ENCODE measurements at regions not wholly inside any gene's neighbourhood (a gene's known extent, or its start where the extent isn't known, plus 50 kb on each side); places are given as distances from the start of the nearest gene placed in this dataset.

DNA sequence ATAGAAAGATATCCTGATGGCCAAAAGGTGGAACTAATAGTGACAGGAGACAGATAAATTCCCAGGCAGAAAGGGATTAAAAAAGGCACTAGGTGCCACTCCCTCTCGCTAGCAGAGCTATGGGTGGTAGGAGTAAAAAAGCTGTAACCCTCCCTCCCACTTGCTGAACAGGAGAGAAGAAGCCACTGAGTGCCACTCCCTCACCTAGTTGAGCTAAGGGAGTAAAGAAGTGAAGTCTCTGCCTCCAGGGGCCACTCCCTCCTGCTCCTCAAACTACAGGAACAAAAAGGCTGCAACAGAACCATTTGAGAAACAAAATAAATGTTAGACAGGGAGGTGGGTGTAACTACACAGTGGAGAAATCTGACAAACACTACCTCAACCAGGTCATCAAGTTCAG is 276.2 kb upstream of the EPHA6 start:
- TF ChIP-seq, protein P1, sequence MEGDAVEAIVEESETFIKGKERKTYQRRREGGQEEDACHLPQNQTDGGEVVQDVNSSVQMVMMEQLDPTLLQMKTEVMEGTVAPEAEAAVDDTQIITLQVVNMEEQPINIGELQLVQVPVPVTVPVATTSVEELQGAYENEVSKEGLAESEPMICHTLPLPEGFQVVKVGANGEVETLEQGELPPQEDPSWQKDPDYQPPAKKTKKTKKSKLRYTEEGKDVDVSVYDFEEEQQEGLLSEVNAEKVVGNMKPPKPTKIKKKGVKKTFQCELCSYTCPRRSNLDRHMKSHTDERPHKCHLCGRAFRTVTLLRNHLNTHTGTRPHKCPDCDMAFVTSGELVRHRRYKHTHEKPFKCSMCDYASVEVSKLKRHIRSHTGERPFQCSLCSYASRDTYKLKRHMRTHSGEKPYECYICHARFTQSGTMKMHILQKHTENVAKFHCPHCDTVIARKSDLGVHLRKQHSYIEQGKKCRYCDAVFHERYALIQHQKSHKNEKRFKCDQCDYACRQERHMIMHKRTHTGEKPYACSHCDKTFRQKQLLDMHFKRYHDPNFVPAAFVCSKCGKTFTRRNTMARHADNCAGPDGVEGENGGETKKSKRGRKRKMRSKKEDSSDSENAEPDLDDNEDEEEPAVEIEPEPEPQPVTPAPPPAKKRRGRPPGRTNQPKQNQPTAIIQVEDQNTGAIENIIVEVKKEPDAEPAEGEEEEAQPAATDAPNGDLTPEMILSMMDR (IDR thresholded peaks at IDR 0.05) = no peak
- TF ChIP-seq EP300 (IDR thresholded peaks at IDR 0.05; ENCODE audit: low read depth) (no peak), POLR2A (IDR thresholded peaks at IDR 0.05) (no peak)

All from transverse colon (tissue), 3 donors.